Neural crest cell (in vitro differentiated cells): ENCODE measurements at regions not wholly inside any gene's neighbourhood (a gene's known extent, or its start where the extent isn't known, plus 50 kb on each side); places are given as distances from the start of the nearest gene placed in this dataset.

ENCODE experiments used
- DNase-seq: peaks from one replicate; pipeline ENCODE4 v3.0.0; 2021; ENCODE audit warnings: low read depth, mixed read lengths, low spot score
- H3K27ac Mint-ChIP-seq: one replicate; pipeline ENCODE4 v1.8.0; 2021; ENCODE audit warnings: mild to moderate bottlenecking, mixed read lengths; ENCODE audit not compliant: unreplicated experiment
- H3K27me3 Mint-ChIP-seq: 2 replicates; pipeline ENCODE4 v1.8.0; 2021; ENCODE audit warnings: low read depth, mild to moderate bottlenecking, mixed read lengths
- H3K36me3 Mint-ChIP-seq: 2 replicates; pipeline ENCODE4 v1.8.0; 2021; ENCODE audit warnings: low read depth, mild to moderate bottlenecking, mixed read lengths
- H3K4me1 Mint-ChIP-seq: 2 replicates; pipeline ENCODE4 v1.8.0; 2021; ENCODE audit warnings: mixed read lengths
- H3K4me3 Mint-ChIP-seq: one replicate; pipeline ENCODE4 v1.8.0; 2021; ENCODE audit warnings: mild to moderate bottlenecking, mixed read lengths
- H3K9me3 Mint-ChIP-seq: 2 replicates; pipeline ENCODE4 v1.8.0; 2021; ENCODE audit warnings: mixed read lengths
- CTCF ChIP-seq: fragments of 200-600 bp; sonication (generic); conservative IDR thresholded peaks from 2 replicates; pipeline ENCODE4 v1.5.0; 2021; ENCODE audit warnings: antibody characterized with exemption, mild to moderate bottlenecking

GRCh38 chr20:39103732-39104131 is 141.6 kb downstream of the DHX35 start:
- Mint-ChIP-seq H3K4me1 (peaks cover 16% of the 10 kb centered on the region), H3K36me3 (peaks cover 5% of the 10 kb centered on the region), H3K4me3 (no peak overlapping the region), H3K9me3 (peaks cover 19% of the 10 kb centered on the region), H3K27me3 (peaks cover 7% of the 10 kb centered on the region), H3K27ac (no peak overlapping the region)
- no peak for DNase-seq
- TF ChIP-seq CTCF = no peak

GRCh38 chr20:39103305-39103704 is 141.2 kb downstream of the DHX35 start:
- Mint-ChIP-seq H3K9me3 (peaks cover 19% of the 10 kb centered on the region), H3K27me3 (peaks cover 7% of the 10 kb centered on the region), H3K4me1 (peaks cover 12% of the 10 kb centered on the region), H3K4me3 (no peak overlapping the region), H3K27ac (no peak overlapping the region), H3K36me3 (peaks cover 5% of the 10 kb centered on the region)
- no peak for DNase-seq
- no peak for TF ChIP-seq CTCF

- no peak overlapping the region for H3K4me3 Mint-ChIP-seq
- peaks cover 5% of the 10 kb centered on the region for H3K36me3 Mint-ChIP-seq
- peaks cover 7% of the 10 kb centered on the region for H3K27me3 Mint-ChIP-seq
- DNase-seq = no peak
- peaks cover 17% of the 10 kb centered on the region for H3K9me3 Mint-ChIP-seq
- no peak overlapping the region for H3K27ac Mint-ChIP-seq
- TF ChIP-seq CTCF = no peak
- H3K4me1 Mint-ChIP-seq = no peaks in the 10 kb centered on the region
Measured at GRCh38 chr20:39101895-39102294, 139.8 kb downstream of the DHX35 start.

- H3K4me1 Mint-ChIP-seq = no peaks in the 10 kb centered on the region
- TF ChIP-seq CTCF = no peak
Measured at GRCh38 chr20:39100691-39101090, 138.5 kb downstream of the DHX35 start.

GRCh38 chr20:39097889-39098288 is 135.7 kb downstream of the DHX35 start:
- H3K9me3 Mint-ChIP-seq = no peaks in the 10 kb centered on the region
- no peak for DNase-seq
- H3K27ac Mint-ChIP-seq = peak overlapping the region; percentile 67
- no peak overlapping the region for H3K4me3 Mint-ChIP-seq
- peaks cover 2% of the 10 kb centered on the region for H3K27me3 Mint-ChIP-seq
- H3K4me1 Mint-ChIP-seq = no peaks in the 10 kb centered on the region
- H3K36me3 Mint-ChIP-seq = no peaks in the 10 kb centered on the region
- no peak for TF ChIP-seq CTCF

More at GRCh38 chr20:39100691-39101090, 138.5 kb downstream of the DHX35 start:
- Mint-ChIP-seq H3K9me3 (peaks cover 12% of the 10 kb centered on the region), H3K27me3 (peaks cover 7% of the 10 kb centered on the region), H3K4me3 (no peak overlapping the region), H3K27ac (no peak overlapping the region), H3K36me3 (peaks cover 5% of the 10 kb centered on the region)
- no peak for DNase-seq

- H3K9me3 Mint-ChIP-seq = no peaks in the 10 kb centered on the region
- no peak for TF ChIP-seq CTCF
- H3K27ac Mint-ChIP-seq = no peak overlapping the region
- DNase-seq = no peak
- H3K4me3 Mint-ChIP-seq = no peak overlapping the region
- H3K4me1 Mint-ChIP-seq = peaks cover 6% of the 10 kb centered on the region
- H3K36me3 Mint-ChIP-seq = no peaks in the 10 kb centered on the region
- no peaks in the 10 kb centered on the region for H3K27me3 Mint-ChIP-seq
Measured at GRCh38 chr20:39095870-39096269, 133.7 kb downstream of the DHX35 start.
